Mucosa of stomach (tissue), 1 donor: ENCODE measurements at regions not wholly inside any gene's neighbourhood (a gene's known extent, or its start where the extent isn't known, plus 50 kb on each side); places are given as distances from the start of the nearest gene placed in this dataset.

Source experiments
- H3K27me3 ChIP-seq: one replicate; pipeline ENCODE4 v1.7.0; 2013; ENCODE audit warnings: mild to moderate bottlenecking, low read length; ENCODE audit not compliant: control insufficient read depth, insufficient read depth
- H3K36me3 ChIP-seq: one replicate; pipeline ENCODE4 v1.7.0; 2013; ENCODE audit warnings: low read length; ENCODE audit not compliant: control insufficient read depth, insufficient read depth
- H3K4me1 ChIP-seq: one replicate; pipeline ENCODE4 v1.7.0; 2013; ENCODE audit warnings: mild to moderate bottlenecking, low read length; ENCODE audit not compliant: control insufficient read depth, insufficient read depth
- H3K4me3 ChIP-seq: one replicate; pipeline ENCODE4 v1.7.0; 2013; ENCODE audit warnings: low read length
- H3K9ac ChIP-seq: one replicate; pipeline ENCODE4 v1.7.0; 2013; ENCODE audit warnings: mild to moderate bottlenecking, low read length, moderate library complexity
- H3K9me3 ChIP-seq: one replicate; pipeline ENCODE4 v1.7.0; 2013; ENCODE audit warnings: mild to moderate bottlenecking, low read length, moderate library complexity; ENCODE audit not compliant: control insufficient read depth
- donor health status: Pancreatic carcinoma.

- H3K9me3 ChIP-seq = no peaks in the 10 kb centered on the region
- H3K4me3 ChIP-seq = no peak overlapping the region
- no peak overlapping the region for H3K9ac ChIP-seq
- H3K36me3 ChIP-seq = no peaks in the 10 kb centered on the region
- H3K27me3 ChIP-seq = no peaks in the 10 kb centered on the region
- no peaks in the 10 kb centered on the region for H3K4me1 ChIP-seq
Observed at GRCh38 chr12:24252602-24253001, 303.1 kb upstream of the SOX5 start.

GRCh38 chr12:24246934-24247333, 297.5 kb upstream of the SOX5 start:
- no peaks in the 10 kb centered on the region for H3K27me3 ChIP-seq
- no peaks in the 10 kb centered on the region for H3K9me3 ChIP-seq
- H3K9ac ChIP-seq = no peak overlapping the region
- no peaks in the 10 kb centered on the region for H3K4me1 ChIP-seq
- no peaks in the 10 kb centered on the region for H3K36me3 ChIP-seq
- H3K4me3 ChIP-seq = no peak overlapping the region

- Histone ChIP-seq H3K36me3 (no peaks in the 10 kb centered on the region), H3K9me3 (no peaks in the 10 kb centered on the region), H3K9ac (no peak overlapping the region), H3K27me3 (no peaks in the 10 kb centered on the region), H3K4me3 (no peak overlapping the region), H3K4me1 (no peaks in the 10 kb centered on the region)
Observed at GRCh38 chr12:24246376-24246775, 296.9 kb upstream of the SOX5 start.

GRCh38 chr12:24244801-24245200, 295.3 kb upstream of the SOX5 start:
- H3K9me3 ChIP-seq = no peaks in the 10 kb centered on the region
- H3K4me3 ChIP-seq = no peak overlapping the region
- no peaks in the 10 kb centered on the region for H3K36me3 ChIP-seq
- H3K27me3 ChIP-seq = no peaks in the 10 kb centered on the region
- H3K9ac ChIP-seq = no peak overlapping the region
- no peaks in the 10 kb centered on the region for H3K4me1 ChIP-seq

GRCh38 chr12:24244231-24244630, 294.8 kb upstream of the SOX5 start:
- Histone ChIP-seq H3K4me3 (no peak overlapping the region), H3K9me3 (no peaks in the 10 kb centered on the region), H3K36me3 (no peaks in the 10 kb centered on the region), H3K9ac (no peak overlapping the region), H3K4me1 (no peaks in the 10 kb centered on the region), H3K27me3 (no peaks in the 10 kb centered on the region)

- H3K4me3 ChIP-seq = no peak overlapping the region
- H3K36me3 ChIP-seq = no peaks in the 10 kb centered on the region
- no peak overlapping the region for H3K9ac ChIP-seq
- no peaks in the 10 kb centered on the region for H3K4me1 ChIP-seq
- no peaks in the 10 kb centered on the region for H3K27me3 ChIP-seq
- no peaks in the 10 kb centered on the region for H3K9me3 ChIP-seq
Observed at GRCh38 chr12:24240707-24241106, 291.2 kb upstream of the SOX5 start.

DNA sequence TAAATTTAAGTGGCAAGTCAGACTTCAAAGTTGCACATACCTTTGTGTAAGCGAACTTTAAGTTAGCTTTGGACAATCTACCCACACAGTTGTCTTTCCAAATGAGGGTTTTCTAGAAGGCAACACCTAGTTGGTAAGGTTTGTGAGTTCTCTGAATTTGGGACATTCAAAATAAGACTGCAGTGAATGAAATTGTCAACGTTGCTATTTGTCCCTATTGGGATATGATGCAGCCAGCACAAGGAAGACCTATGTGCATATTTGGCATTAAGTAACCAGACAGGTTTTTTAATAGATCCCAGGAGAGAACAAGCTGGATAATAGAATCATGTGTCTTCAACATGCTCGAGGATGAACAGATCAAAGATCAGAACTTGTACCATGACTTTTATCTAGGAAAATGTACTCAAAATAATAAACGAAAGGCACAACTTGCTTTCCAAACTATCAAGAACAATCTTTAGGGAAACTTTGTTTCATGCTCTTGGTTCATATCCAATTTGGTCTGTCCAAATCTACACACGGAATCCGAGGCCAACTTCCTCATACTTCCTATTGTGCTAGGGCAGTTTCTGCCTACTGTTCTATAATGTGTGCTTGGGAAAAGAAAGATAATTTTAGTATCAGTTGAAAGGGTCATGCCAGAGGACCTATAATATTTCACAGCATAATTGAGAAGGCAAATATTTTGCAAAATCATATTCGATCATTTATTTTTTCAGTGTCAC, 284.2 kb upstream of the SOX5 start:
- Histone ChIP-seq H3K36me3 (no peaks in the 10 kb centered on the region), H3K27me3 (no peaks in the 10 kb centered on the region), H3K9ac (no peak overlapping the region), H3K4me1 (peaks cover 4% of the 10 kb centered on the region), H3K4me3 (no peak overlapping the region), H3K9me3 (no peaks in the 10 kb centered on the region)

- Histone ChIP-seq H3K4me1 (peaks cover 4% of the 10 kb centered on the region), H3K36me3 (no peaks in the 10 kb centered on the region), H3K9ac (no peak overlapping the region), H3K4me3 (no peak overlapping the region), H3K27me3 (no peaks in the 10 kb centered on the region), H3K9me3 (no peaks in the 10 kb centered on the region)
Observed at GRCh38 chr12:24232531-24232930, 283.1 kb upstream of the SOX5 start.

GRCh38 chr12:24231298-24231697, 281.8 kb upstream of the SOX5 start:
- Histone ChIP-seq H3K4me1 (peaks cover 15% of the 10 kb centered on the region), H3K9ac (no peak overlapping the region), H3K27me3 (no peaks in the 10 kb centered on the region), H3K36me3 (no peaks in the 10 kb centered on the region), H3K9me3 (no peaks in the 10 kb centered on the region), H3K4me3 (no peak overlapping the region)

- H3K36me3 ChIP-seq = no peaks in the 10 kb centered on the region
- H3K4me3 ChIP-seq = no peak overlapping the region
- no peaks in the 10 kb centered on the region for H3K9me3 ChIP-seq
- H3K9ac ChIP-seq = no peak overlapping the region
- no peaks in the 10 kb centered on the region for H3K27me3 ChIP-seq
- H3K4me1 ChIP-seq = peaks cover 15% of the 10 kb centered on the region
Observed at GRCh38 chr12:24230061-24230701, 280.7 kb upstream of the SOX5 start.

DNA sequence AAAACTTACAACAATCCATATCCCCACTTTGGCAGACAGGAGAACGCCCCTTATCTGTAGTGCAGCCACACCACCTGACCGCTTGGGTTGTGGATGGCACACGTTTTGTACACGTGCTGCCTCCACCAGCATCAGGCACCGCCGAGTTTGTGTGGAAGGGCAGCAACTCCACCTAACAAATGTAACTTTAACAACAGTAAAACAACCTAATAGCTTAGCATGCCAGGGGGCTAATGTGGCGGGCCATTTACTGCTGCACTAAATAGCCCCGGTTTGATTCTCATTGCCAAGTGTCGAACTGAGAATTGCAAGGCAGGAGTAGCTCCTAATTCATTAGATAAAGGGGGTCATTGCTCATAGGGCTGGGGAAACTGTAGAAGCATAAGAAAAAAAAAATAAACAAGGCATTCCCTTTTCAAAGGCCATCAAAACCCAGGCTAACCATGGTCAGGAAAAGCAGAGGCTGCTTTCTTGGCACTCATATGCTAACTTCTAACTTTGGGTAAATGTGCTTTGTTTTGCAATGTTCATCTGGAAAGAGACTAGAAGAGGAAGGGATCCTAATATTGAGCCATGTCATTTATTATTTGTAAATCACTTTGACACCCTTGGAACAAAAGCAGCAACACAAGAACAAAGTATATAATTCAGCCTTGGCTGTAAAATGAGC, 279.7 kb upstream of the SOX5 start:
- Histone ChIP-seq H3K9me3 (no peaks in the 10 kb centered on the region), H3K36me3 (no peaks in the 10 kb centered on the region), H3K9ac (no peak overlapping the region), H3K27me3 (no peaks in the 10 kb centered on the region), H3K4me3 (no peak overlapping the region), H3K4me1 (peaks cover 15% of the 10 kb centered on the region)

- no peak overlapping the region for H3K4me3 ChIP-seq
- no peaks in the 10 kb centered on the region for H3K36me3 ChIP-seq
- peaks cover 11% of the 10 kb centered on the region for H3K4me1 ChIP-seq
- H3K27me3 ChIP-seq = no peaks in the 10 kb centered on the region
- no peak overlapping the region for H3K9ac ChIP-seq
- H3K9me3 ChIP-seq = no peaks in the 10 kb centered on the region
Observed at GRCh38 chr12:24228371-24228770, 278.9 kb upstream of the SOX5 start.
